ENCODE measurements at regions not wholly inside any gene's neighbourhood (a gene's known extent, or its start where the extent isn't known, plus 50 kb on each side); places are given as distances from the start of the nearest gene placed in this dataset.

DNA sequence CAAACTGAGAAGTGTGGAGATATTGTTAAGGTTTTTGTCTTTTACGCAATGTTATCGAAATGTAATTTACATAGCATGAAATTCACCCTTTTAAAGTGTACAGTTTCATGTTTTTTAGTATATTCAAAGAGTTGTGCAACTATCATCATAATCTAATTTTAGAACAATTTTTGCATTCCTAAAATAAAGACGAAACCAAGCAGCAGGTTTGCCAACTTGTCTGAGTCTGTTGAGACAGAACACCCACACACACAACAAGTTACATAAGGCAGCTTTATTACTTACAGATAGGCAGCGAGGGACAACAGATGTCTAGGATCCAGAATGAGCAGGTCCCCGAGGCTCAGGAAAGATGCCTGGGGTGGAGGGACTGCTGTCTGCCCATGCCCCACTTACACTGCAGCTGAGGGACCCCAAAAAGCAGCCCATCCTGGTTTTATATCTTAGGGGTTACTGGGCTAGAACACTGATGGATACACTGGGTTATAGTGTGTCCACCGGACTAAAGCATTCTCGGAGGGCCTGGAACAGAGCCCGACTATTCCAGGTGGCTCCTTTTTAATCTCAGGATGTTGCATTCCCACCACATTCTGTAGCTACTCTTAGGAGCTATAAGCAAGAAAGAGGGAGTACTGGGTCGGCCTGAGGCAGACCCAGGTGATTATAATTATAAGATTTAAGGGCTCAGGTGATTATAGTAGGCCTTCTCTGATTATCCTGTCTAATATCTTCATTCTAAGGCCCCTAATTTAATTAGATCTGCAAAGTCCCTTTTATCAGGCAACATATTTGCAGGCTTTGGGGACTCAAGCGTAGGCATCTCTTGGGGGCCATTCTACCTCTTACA, 150.2 kb upstream of the DOK6 start:
- Histone ChIP-seq H3K36me3 (ENCODE audit: low read depth) (no peaks in the 10 kb centered on the region), H2AFZ (peak overlapping the region; percentile 48), H4K20me1 (ENCODE audit: insufficient read depth) (no peaks in the 10 kb centered on the region), H3K9me2 (ENCODE audit: insufficient read depth) (no peaks in the 10 kb centered on the region), H3K4me3 (peak overlapping the region; percentile 52), H3K4me1 (ENCODE audit: insufficient read depth) (peaks cover 13% of the 10 kb centered on the region), H3K9ac (no peak overlapping the region), H3K27ac (peak overlapping the region; percentile 17; the same call in 1 of the 2 replicates), H3F3A (ENCODE audit: insufficient read depth) (peaks cover 5% of the 10 kb centered on the region; the same call in 1 of the 2 replicates), H3K4me2 (ENCODE audit: unreplicated experiment) (peak overlapping the region; percentile 74), H3K79me2 (ENCODE audit: insufficient read depth) (no peaks in the 10 kb centered on the region), H3K27me3 (replicated peaks; ENCODE audit: insufficient read depth) (no peaks in the 10 kb centered on the region), H3K9me3 (ENCODE audit: low read depth) (no peaks in the 10 kb centered on the region)
- no peak for TF ChIP-seq EZH2 (IDR thresholded peaks at IDR 0.05; ENCODE audit: insufficient read depth, poor library complexity, severe bottlenecking)
- TF ChIP-seq EZH2phosphoT487 (IDR thresholded peaks at IDR 0.05; ENCODE audit: insufficient read depth, low read depth): no peak
- DNase-seq: peak; percentile 90
- 26% methylated on average over 10 of the region's 10 CpGs for WGBS, 2 experiments (ENCODE audit: low coverage in 1 of 2, low lambda C conversion rate in 2 of 2, missing lambda C conversion rate in 2 of 2)
- in situ Hi-C loops (cut with MboI): no loop called here

DNA sequence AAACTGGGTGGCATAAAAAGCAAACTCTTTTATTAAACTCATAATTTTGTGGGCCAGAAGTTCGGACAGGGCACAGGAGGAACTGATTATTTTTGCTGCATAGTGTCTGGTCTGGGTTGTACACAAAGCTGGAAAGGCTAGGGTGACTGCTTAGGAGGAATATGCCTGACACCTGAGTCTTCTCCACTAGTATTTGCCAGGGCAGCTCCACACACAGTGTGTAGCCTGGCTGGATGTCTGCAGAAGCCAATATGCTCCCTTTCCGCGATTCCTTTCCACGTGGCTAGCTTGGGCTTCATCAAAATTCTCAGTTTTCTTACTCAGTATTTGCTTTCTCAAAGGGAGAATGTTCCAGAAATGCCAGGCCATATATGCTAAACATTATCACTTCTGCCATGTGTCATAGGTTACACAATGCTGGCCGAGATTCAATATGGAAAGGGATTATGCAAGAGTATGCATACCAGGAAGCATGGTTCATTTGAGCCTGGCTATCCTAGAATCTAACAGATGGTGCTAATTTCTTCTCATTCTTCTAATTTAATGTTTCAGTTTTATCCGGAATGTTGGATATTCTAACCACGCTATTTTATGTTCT, 142.7 kb upstream of the DOK6 start:
- Histone ChIP-seq H3K27ac (peak overlapping the region; percentile 65), H3K4me2 (ENCODE audit: unreplicated experiment) (peak overlapping the region; percentile 70), H3K27me3 (replicated peaks; ENCODE audit: insufficient read depth) (no peaks in the 10 kb centered on the region), H4K20me1 (ENCODE audit: insufficient read depth) (no peaks in the 10 kb centered on the region), H3K4me3 (peak overlapping the region; percentile 35), H3K79me2 (ENCODE audit: insufficient read depth) (no peaks in the 10 kb centered on the region), H3K36me3 (ENCODE audit: low read depth) (no peaks in the 10 kb centered on the region), H3F3A (ENCODE audit: insufficient read depth) (peaks cover 10% of the 10 kb centered on the region; the same call in 1 of the 2 replicates), H3K4me1 (ENCODE audit: insufficient read depth) (peaks cover 15% of the 10 kb centered on the region), H3K9me2 (ENCODE audit: insufficient read depth) (0 out of 2 replicates have a peak, but pooled peaks cover 5% of the 10 kb centered on the region), H3K9me3 (ENCODE audit: low read depth) (no peaks in the 10 kb centered on the region), H3K9ac (peak overlapping the region; percentile 34), H2AFZ (peak overlapping the region; percentile 28; the same call in 1 of the 2 replicates)
- in situ Hi-C loops (cut with MboI): no loop called here
- TF ChIP-seq EZH2 (IDR thresholded peaks at IDR 0.05; ENCODE audit: insufficient read depth, poor library complexity, severe bottlenecking) (no peak), EZH2phosphoT487 (IDR thresholded peaks at IDR 0.05; ENCODE audit: insufficient read depth, low read depth) (0 out of 2 replicates have a peak, but pooled peaks have one; percentile 27)
- DNase-seq: peak; percentile 92
- 2 to 6% methylated on average over 7 of the region's 7 CpGs for WGBS, 2 experiments (ENCODE audit: low coverage in 1 of 2, low lambda C conversion rate in 2 of 2, missing lambda C conversion rate in 2 of 2)

DNA sequence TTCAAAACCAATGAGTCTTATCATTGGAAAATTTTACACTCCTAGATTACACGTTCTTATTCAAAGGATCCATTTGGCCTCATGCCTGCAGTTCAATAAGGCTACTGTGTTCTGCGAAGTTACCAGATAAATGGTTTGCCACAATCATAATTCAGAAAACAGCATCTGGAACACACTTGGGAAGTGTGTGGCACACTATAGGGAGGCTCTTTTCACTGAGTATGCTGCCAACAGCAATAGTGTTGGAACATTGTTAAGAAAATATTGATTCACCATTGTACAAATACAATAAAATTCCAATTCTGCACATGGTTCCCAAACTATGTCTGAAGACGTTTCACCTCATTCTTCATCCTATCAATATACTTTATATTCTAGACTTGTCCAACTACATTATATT, 141.4 kb upstream of the DOK6 start:
- Histone ChIP-seq H3K27me3 (replicated peaks; ENCODE audit: insufficient read depth) (no peaks in the 10 kb centered on the region), H3F3A (ENCODE audit: insufficient read depth) (peaks cover 10% of the 10 kb centered on the region; the same call in 1 of the 2 replicates), H3K27ac (no peak overlapping the region), H3K79me2 (ENCODE audit: insufficient read depth) (no peaks in the 10 kb centered on the region), H3K9me2 (ENCODE audit: insufficient read depth) (0 out of 2 replicates have a peak, but pooled peaks cover 5% of the 10 kb centered on the region), H3K4me3 (no peak overlapping the region), H4K20me1 (ENCODE audit: insufficient read depth) (no peaks in the 10 kb centered on the region), H3K36me3 (ENCODE audit: low read depth) (no peaks in the 10 kb centered on the region), H3K4me1 (ENCODE audit: insufficient read depth) (peaks cover 15% of the 10 kb centered on the region), H3K9me3 (ENCODE audit: low read depth) (no peaks in the 10 kb centered on the region), H2AFZ (no peak overlapping the region), H3K9ac (no peak overlapping the region), H3K4me2 (ENCODE audit: unreplicated experiment) (no peak overlapping the region)
- WGBS, 2 experiments (ENCODE audit: low coverage in 1 of 2, low lambda C conversion rate in 2 of 2, missing lambda C conversion rate in 2 of 2): 21 to 29% methylated on average over 3 of the region's 3 CpGs
- TF ChIP-seq EZH2 (IDR thresholded peaks at IDR 0.05; ENCODE audit: insufficient read depth, poor library complexity, severe bottlenecking) (no peak), EZH2phosphoT487 (IDR thresholded peaks at IDR 0.05; ENCODE audit: insufficient read depth, low read depth) (no peak)
- DNase-seq: no peak
- in situ Hi-C loops (cut with MboI): no loop called here

DNA sequence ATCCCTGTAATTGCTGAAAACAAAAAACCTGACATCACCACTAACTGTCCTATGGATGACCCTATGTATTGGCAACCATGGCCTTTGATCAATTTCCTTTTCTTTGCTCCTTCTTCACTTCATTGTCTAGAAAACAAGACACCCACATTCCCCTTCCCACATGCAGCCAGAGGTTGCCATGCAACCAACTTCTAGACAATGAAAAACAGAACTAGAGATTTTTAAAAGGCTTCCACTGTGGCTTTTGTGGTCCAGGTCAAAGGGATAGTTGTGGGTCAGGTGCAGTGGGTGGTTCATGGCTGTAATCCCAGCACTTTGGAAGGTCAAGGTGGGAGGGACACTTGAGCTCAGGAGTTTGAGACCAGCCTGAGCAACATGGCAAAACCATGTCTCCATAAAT, 139.3 kb upstream of the DOK6 start:
- no peaks in the 10 kb centered on the region for H3K27me3 ChIP-seq (replicated peaks; ENCODE audit: insufficient read depth)
- no peaks in the 10 kb centered on the region for H3K9me3 ChIP-seq (ENCODE audit: low read depth)
- H3K4me3 ChIP-seq: no peak overlapping the region
- peaks cover 10% of the 10 kb centered on the region; the same call in 1 of the 2 replicates for H3F3A ChIP-seq (ENCODE audit: insufficient read depth)
- H3K36me3 ChIP-seq (ENCODE audit: low read depth): no peaks in the 10 kb centered on the region
- in situ Hi-C loops (cut with MboI): no loop called here
- no peak overlapping the region for H3K4me2 ChIP-seq (ENCODE audit: unreplicated experiment)
- DNase-seq: no peak
- H3K9me2 ChIP-seq (ENCODE audit: insufficient read depth): 0 out of 2 replicates have a peak, but pooled peaks cover 5% of the 10 kb centered on the region
- no peak overlapping the region for H3K27ac ChIP-seq
- H3K79me2 ChIP-seq (ENCODE audit: insufficient read depth): no peaks in the 10 kb centered on the region
- peaks cover 15% of the 10 kb centered on the region for H3K4me1 ChIP-seq (ENCODE audit: insufficient read depth)
- TF ChIP-seq EZH2phosphoT487 (IDR thresholded peaks at IDR 0.05; ENCODE audit: insufficient read depth, low read depth) (no peak), EZH2 (IDR thresholded peaks at IDR 0.05; ENCODE audit: insufficient read depth, poor library complexity, severe bottlenecking) (no peak)
- no peak overlapping the region for H3K9ac ChIP-seq
- H4K20me1 ChIP-seq (ENCODE audit: insufficient read depth): no peaks in the 10 kb centered on the region
- no peak overlapping the region for H2AFZ ChIP-seq
